ENCODE measurements at regions not wholly inside any gene's neighbourhood (a gene's known extent, or its start where the extent isn't known, plus 50 kb on each side); places are given as distances from the start of the nearest gene placed in this dataset.

DNA sequence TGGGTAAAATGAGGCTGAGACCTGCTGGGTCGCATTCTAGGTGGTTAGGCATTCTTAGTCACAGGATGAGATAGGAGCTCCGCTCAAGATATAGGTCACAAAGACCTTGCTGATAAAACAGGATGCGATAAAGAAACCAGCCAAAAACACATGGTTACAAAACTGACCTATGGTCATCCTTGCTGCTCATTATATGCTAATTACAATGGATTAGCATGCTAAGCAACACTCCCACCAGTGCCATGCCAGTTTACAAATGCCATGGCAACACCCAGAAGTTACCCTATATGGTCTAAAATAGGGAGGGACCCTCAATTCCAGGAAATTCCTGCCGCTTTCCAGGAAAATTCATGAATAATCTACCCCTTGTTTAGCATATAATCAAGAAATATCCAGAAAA is 132.4 kb downstream of the BRMS1L start:
- TF ChIP-seq REST (IDR thresholded peaks at IDR 0.05; ENCODE audit: insufficient read depth in 1 of 2, low read depth in 2 of 2, low read length in 1 of 2) (no peak), SIN3A (IDR thresholded peaks at IDR 0.05; ENCODE audit: borderline replicate concordance, insufficient read depth, low read depth, low read length) (no peak), CTCF (IDR thresholded peaks at IDR 0.05) (no peak), POLR2AphosphoS5 (IDR thresholded peaks at IDR 0.05; ENCODE audit: low read depth, low read length) (no peak), TCF7L2 (IDR thresholded peaks at IDR 0.05; ENCODE audit: low read depth, low read length) (no peak)
- in situ Hi-C loops (cut with HindIII; ENCODE audit: low pct_unique_long_range_greater_than_20kb, low sequenced_read_pairs) = no loop called here
- ATAC-seq (no peak), DNase-seq (ENCODE audit: low read depth, low spot score) (no peak)
- H3K4me3 ChIP-seq (ENCODE audit: low read depth in 2 of 2, low read length in 2 of 2) = no peak overlapping the region
- H3K27ac ChIP-seq (ENCODE audit: low read length) = no peak overlapping the region
- intact Hi-C loops (cut with micrococcal nuclease; ENCODE audit: unreplicated experiment) = no loop called here
- H3K27me3 ChIP-seq (ENCODE audit: control insufficient read depth, insufficient read depth, low read length) = 0 out of 2 replicates have a peak, but pooled peaks cover 2% of the 10 kb centered on the region
- ChIA-PET POLR2A (no interaction called here), CTCF (no interaction called here)
- no peaks in the 10 kb centered on the region for H3K9me3 ChIP-seq (ENCODE audit: control insufficient read depth, insufficient read depth, low read depth, low read length)
- H3K36me3 ChIP-seq (ENCODE audit: control insufficient read depth, insufficient read depth, low read length) = no peaks in the 10 kb centered on the region
- H3K4me1 ChIP-seq (ENCODE audit: control insufficient read depth, insufficient read depth, low read length) = no peaks in the 10 kb centered on the region
- BruUV-seq (replicated peaks) = no TSS peak

- in situ Hi-C loops (cut with HindIII; ENCODE audit: low pct_unique_long_range_greater_than_20kb, low sequenced_read_pairs) (no loop called here), intact Hi-C loops (cut with micrococcal nuclease; ENCODE audit: unreplicated experiment) (no loop called here)
- POLR2A ChIA-PET = interaction anchor here (0.6 kb wide), 1 partner anchor 194 kb away, joined by 4 read pairs; no protein-coding TSS in a partner anchor
- H3K27me3 ChIP-seq (ENCODE audit: control insufficient read depth, insufficient read depth, low read length) = peaks cover 5% of the 10 kb centered on the region; the same call in 1 of the 2 replicates
- TF ChIP-seq CTCF (IDR thresholded peaks at IDR 0.05) (no peak), TCF7L2 (IDR thresholded peaks at IDR 0.05; ENCODE audit: low read depth, low read length) (no peak), SIN3A (IDR thresholded peaks at IDR 0.05; ENCODE audit: borderline replicate concordance, insufficient read depth, low read depth, low read length) (no peak), REST (IDR thresholded peaks at IDR 0.05; ENCODE audit: insufficient read depth in 1 of 2, low read depth in 2 of 2, low read length in 1 of 2) (no peak), POLR2AphosphoS5 (IDR thresholded peaks at IDR 0.05; ENCODE audit: low read depth, low read length) (no peak)
- H3K4me1 ChIP-seq (ENCODE audit: control insufficient read depth, insufficient read depth, low read length) = no peaks in the 10 kb centered on the region
- no peak for DNase-seq (ENCODE audit: low read depth, low spot score)
- no peak overlapping the region for H3K27ac ChIP-seq (ENCODE audit: low read length)
- no peaks in the 10 kb centered on the region for H3K9me3 ChIP-seq (ENCODE audit: control insufficient read depth, insufficient read depth, low read depth, low read length)
- H3K4me3 ChIP-seq (ENCODE audit: low read depth in 2 of 2, low read length in 2 of 2) = no peak overlapping the region
- H3K36me3 ChIP-seq (ENCODE audit: control insufficient read depth, insufficient read depth, low read length) = no peaks in the 10 kb centered on the region
- no TSS peak for BruUV-seq (replicated peaks)
- ATAC-seq = no peak
- CTCF ChIA-PET = no interaction called here
Observed at GRCh38 chr14:35956376-35957085, 130.4 kb downstream of the BRMS1L start.

Data from Panc1 (cell line).